WTC11 (cell line): ENCODE measurements at regions not wholly inside any gene's neighbourhood (a gene's known extent, or its start where the extent isn't known, plus 50 kb on each side); places are given as distances from the start of the nearest gene placed in this dataset.
A peak's percentile ranks its signal among the peaks of the same experiment; 100 is the strongest.

Source experiments
- ATAC-seq: fragments of 200-7000 bp; cut with Tn5 transposase; 2 replicates; pipeline ENCODE4 v1.10.0; 2021; ENCODE audit warnings: mild to moderate bottlenecking, moderate library complexity
- CTCF ChIA-PET: fragments of 300-600 bp; sonication (Branson Sonifier 250); formaldehyde crosslinking; loops from one replicate; lab custom pipeline; 2021; ENCODE audit warnings: antibody characterized with exemption; lab: Charles Lee
- POLR2A ChIA-PET: fragments of 350-600 bp; sonication (Branson Sonifier 250); formaldehyde crosslinking; loops from one replicate; lab custom pipeline; 2021; ENCODE audit warnings: antibody characterized with exemption; lab: Charles Lee
- DNase-seq: peaks from one replicate; pipeline ENCODE4 v3.0.0; 2021; ENCODE audit warnings: low spot score
- H3K27ac Mint-ChIP-seq: 2 replicates; pipeline ENCODE4 v1.8.0; 2021; ENCODE audit warnings: mixed read lengths
- H3K27me3 Mint-ChIP-seq: 2 replicates; pipeline ENCODE4 v1.8.0; 2021; ENCODE audit warnings: low read depth, mild to moderate bottlenecking, moderate library complexity, mixed read lengths
- H3K36me3 Mint-ChIP-seq: 2 replicates; pipeline ENCODE4 v1.8.0; 2021; ENCODE audit warnings: mixed read lengths
- H3K4me1 Mint-ChIP-seq: 2 replicates; pipeline ENCODE4 v1.8.0; 2022; ENCODE audit warnings: mixed read lengths
- H3K4me3 Mint-ChIP-seq: 2 replicates; pipeline ENCODE4 v1.8.0; 2021; ENCODE audit warnings: mild to moderate bottlenecking, moderate library complexity, mixed read lengths
- H3K9me3 Mint-ChIP-seq: 2 replicates; pipeline ENCODE4 v1.8.0; 2021; ENCODE audit warnings: mixed read lengths
- ARID4B ChIP-seq: sonication (generic); formaldehyde crosslinking; IDR thresholded peaks from 2 replicates; pipeline ENCODE4 v1.8.0; 2023; ENCODE audit warnings: missing genetic modification reagents, mild to moderate bottlenecking, borderline replicate concordance
- CREB1 ChIP-seq: sonication (generic); formaldehyde crosslinking; IDR thresholded peaks from 2 replicates; pipeline ENCODE4 v1.8.0; 2023; ENCODE audit warnings: mild to moderate bottlenecking, missing genetic modification reagents
- ELF4 ChIP-seq: sonication (generic); formaldehyde crosslinking; IDR thresholded peaks from 2 replicates; pipeline ENCODE4 v1.8.1; 2022; ENCODE audit warnings: low read depth, mild to moderate bottlenecking, moderate library complexity, missing genetic modification reagents
- EMX1 ChIP-seq: fragments of 250-450 bp; sonication (Bioruptor Pico); IDR thresholded peaks from 2 replicates; pipeline ENCODE4 v1.8.0; 2021; ENCODE audit warnings: mild to moderate bottlenecking
- FOXJ3 ChIP-seq: sonication (generic); formaldehyde crosslinking; IDR thresholded peaks from 2 replicates; pipeline ENCODE4 v1.9.0; 2021; ENCODE audit warnings: missing genetic modification reagents, mild to moderate bottlenecking, borderline replicate concordance
- GRHL2 ChIP-seq: fragments of 250-450 bp; sonication (Bioruptor Pico); IDR thresholded peaks from 2 replicates; pipeline ENCODE4 v1.8.0; 2022; ENCODE audit warnings: mild to moderate bottlenecking, moderate library complexity; ENCODE audit not compliant: insufficient replicate concordance, severe bottlenecking
- HMGA2 ChIP-seq: fragments of 250-450 bp; sonication (Bioruptor Pico); IDR thresholded peaks from 2 replicates; pipeline ENCODE4 v1.4.0; 2021; ENCODE audit warnings: mild to moderate bottlenecking, moderate library complexity
- IRF2 ChIP-seq: sonication (generic); formaldehyde crosslinking; IDR thresholded peaks from 2 replicates; pipeline ENCODE4 v1.8.0; 2022; ENCODE audit warnings: low read depth, missing genetic modification reagents, borderline replicate concordance
- JAZF1 ChIP-seq: fragments of 250-450 bp; sonication (Bioruptor Pico); IDR thresholded peaks from 2 replicates; pipeline ENCODE4 v1.9.0; 2021; ENCODE audit warnings: moderate library complexity, mild to moderate bottlenecking, inconsistent platforms
- NR2C2 ChIP-seq: sonication (generic); formaldehyde crosslinking; IDR thresholded peaks from 2 replicates; pipeline ENCODE4 v1.8.0; 2022; ENCODE audit warnings: mild to moderate bottlenecking, missing genetic modification reagents
- TP53 ChIP-seq: sonication (generic); formaldehyde crosslinking; IDR thresholded peaks from 2 replicates; pipeline ENCODE4 v1.8.1; 2023; ENCODE audit warnings: mild to moderate bottlenecking, missing genetic modification reagents
- ZNF396 ChIP-seq: fragments of 250-450 bp; sonication (Bioruptor Pico); IDR thresholded peaks from 2 replicates; pipeline ENCODE4 v1.8.0; 2021; ENCODE audit warnings: mild to moderate bottlenecking, moderate library complexity, borderline replicate concordance
- ZNF671 ChIP-seq: fragments of 250-450 bp; sonication (Bioruptor Pico); IDR thresholded peaks from 2 replicates; pipeline ENCODE4 v1.8.0; 2021; ENCODE audit warnings: mild to moderate bottlenecking
- ZSCAN18 ChIP-seq: fragments of 250-450 bp; sonication (Bioruptor Pico); IDR thresholded peaks from 2 replicates; pipeline ENCODE4 v2.1.2; 2022; ENCODE audit warnings: mild to moderate bottlenecking, moderate library complexity
- TF ChIP-seq, protein P1 (sequence below): fragments of 200-600 bp; IDR thresholded peaks from 2 replicates; pipeline ENCODE4 v1.8.0; 2022; ENCODE audit warnings: antibody characterized with exemption
- TF ChIP-seq, protein P2 (sequence below): fragments of 250-450 bp; sonication (Bioruptor Pico); IDR thresholded peaks from 2 replicates; pipeline ENCODE4 v1.9.0; 2021; ENCODE audit warnings: mild to moderate bottlenecking
- TF ChIP-seq, protein P3 (sequence below): sonication (generic); formaldehyde crosslinking; conservative IDR thresholded peaks from 2 replicates; pipeline ENCODE4 v1.8.1; 2022; ENCODE audit warnings: mild to moderate bottlenecking, missing genetic modification reagents
- TF ChIP-seq, protein P4 (sequence below): sonication (generic); formaldehyde crosslinking; IDR thresholded peaks from 2 replicates; pipeline ENCODE4 v1.8.0; 2022; ENCODE audit warnings: mild to moderate bottlenecking, missing genetic modification reagents
- TF ChIP-seq, protein P5 (sequence below): sonication (generic); formaldehyde crosslinking; IDR thresholded peaks from 2 replicates; pipeline ENCODE4 v1.8.0; 2023; ENCODE audit warnings: missing genetic modification reagents
- TF ChIP-seq, protein P6 (sequence below): sonication (generic); formaldehyde crosslinking; IDR thresholded peaks from 2 replicates; pipeline ENCODE4 v1.8.1; 2022; ENCODE audit warnings: mild to moderate bottlenecking, moderate library complexity, missing genetic modification reagents

GRCh38 chr20:10131732-10132345, 86.8 kb upstream of the SNAP25 start (continued):
- TF ChIP-seq ZSCAN18 (CRISPR knock-in tag) (no peak), NR2C2 (CRISPR knock-in tag) (no peak), ZNF671 (no peak), HMGA2 (CRISPR knock-in tag) (no peak), CREB1 (CRISPR knock-in tag) (no peak), TP53 (no peak), GRHL2 (no peak), ARID4B (CRISPR knock-in tag) (no peak)
- TF ChIP-seq, protein P1, sequence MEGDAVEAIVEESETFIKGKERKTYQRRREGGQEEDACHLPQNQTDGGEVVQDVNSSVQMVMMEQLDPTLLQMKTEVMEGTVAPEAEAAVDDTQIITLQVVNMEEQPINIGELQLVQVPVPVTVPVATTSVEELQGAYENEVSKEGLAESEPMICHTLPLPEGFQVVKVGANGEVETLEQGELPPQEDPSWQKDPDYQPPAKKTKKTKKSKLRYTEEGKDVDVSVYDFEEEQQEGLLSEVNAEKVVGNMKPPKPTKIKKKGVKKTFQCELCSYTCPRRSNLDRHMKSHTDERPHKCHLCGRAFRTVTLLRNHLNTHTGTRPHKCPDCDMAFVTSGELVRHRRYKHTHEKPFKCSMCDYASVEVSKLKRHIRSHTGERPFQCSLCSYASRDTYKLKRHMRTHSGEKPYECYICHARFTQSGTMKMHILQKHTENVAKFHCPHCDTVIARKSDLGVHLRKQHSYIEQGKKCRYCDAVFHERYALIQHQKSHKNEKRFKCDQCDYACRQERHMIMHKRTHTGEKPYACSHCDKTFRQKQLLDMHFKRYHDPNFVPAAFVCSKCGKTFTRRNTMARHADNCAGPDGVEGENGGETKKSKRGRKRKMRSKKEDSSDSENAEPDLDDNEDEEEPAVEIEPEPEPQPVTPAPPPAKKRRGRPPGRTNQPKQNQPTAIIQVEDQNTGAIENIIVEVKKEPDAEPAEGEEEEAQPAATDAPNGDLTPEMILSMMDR = no peak
- TF ChIP-seq, protein P2, sequence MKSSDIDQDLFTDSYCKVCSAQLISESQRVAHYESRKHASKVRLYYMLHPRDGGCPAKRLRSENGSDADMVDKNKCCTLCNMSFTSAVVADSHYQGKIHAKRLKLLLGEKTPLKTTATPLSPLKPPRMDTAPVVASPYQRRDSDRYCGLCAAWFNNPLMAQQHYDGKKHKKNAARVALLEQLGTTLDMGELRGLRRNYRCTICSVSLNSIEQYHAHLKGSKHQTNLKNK (CRISPR knock-in tag) = no peak

- no peaks in the 10 kb centered on the region for H3K9me3 Mint-ChIP-seq
- TF ChIP-seq, protein P3, sequence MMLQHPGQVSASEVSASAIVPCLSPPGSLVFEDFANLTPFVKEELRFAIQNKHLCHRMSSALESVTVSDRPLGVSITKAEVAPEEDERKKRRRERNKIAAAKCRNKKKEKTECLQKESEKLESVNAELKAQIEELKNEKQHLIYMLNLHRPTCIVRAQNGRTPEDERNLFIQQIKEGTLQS (CRISPR knock-in tag) = no peak
- no peak for TF ChIP-seq ZNF396 (CRISPR knock-in tag)
- no peak for TF ChIP-seq IRF2 (CRISPR knock-in tag)
- no peak for TF ChIP-seq EMX1 (CRISPR knock-in tag)
- TF ChIP-seq, protein P4, sequence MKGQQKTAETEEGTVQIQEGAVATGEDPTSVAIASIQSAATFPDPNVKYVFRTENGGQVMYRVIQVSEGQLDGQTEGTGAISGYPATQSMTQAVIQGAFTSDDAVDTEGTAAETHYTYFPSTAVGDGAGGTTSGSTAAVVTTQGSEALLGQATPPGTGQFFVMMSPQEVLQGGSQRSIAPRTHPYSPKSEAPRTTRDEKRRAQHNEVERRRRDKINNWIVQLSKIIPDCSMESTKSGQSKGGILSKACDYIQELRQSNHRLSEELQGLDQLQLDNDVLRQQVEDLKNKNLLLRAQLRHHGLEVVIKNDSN (CRISPR knock-in tag) = no peak
- TF ChIP-seq JAZF1 (CRISPR knock-in tag) = no peak
- no peak for TF ChIP-seq FOXJ3
- no peak for TF ChIP-seq GRHL2
- TF ChIP-seq, protein P5, sequence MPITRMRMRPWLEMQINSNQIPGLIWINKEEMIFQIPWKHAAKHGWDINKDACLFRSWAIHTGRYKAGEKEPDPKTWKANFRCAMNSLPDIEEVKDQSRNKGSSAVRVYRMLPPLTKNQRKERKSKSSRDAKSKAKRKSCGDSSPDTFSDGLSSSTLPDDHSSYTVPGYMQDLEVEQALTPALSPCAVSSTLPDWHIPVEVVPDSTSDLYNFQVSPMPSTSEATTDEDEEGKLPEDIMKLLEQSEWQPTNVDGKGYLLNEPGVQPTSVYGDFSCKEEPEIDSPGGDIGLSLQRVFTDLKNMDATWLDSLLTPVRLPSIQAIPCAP = no peak
- no peak for TF ChIP-seq ELF4
- TF ChIP-seq TP53 = no peak
- TF ChIP-seq, protein P2 (CRISPR knock-in tag) = no peak
- TF ChIP-seq, protein P6, sequence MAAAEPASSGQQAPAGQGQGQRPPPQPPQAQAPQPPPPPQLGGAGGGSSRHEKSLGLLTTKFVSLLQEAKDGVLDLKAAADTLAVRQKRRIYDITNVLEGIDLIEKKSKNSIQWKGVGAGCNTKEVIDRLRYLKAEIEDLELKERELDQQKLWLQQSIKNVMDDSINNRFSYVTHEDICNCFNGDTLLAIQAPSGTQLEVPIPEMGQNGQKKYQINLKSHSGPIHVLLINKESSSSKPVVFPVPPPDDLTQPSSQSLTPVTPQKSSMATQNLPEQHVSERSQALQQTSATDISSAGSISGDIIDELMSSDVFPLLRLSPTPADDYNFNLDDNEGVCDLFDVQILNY (CRISPR knock-in tag) = no peak
- H3K4me1 Mint-ChIP-seq = peaks cover 35% of the 10 kb centered on the region
- ATAC-seq (peak; percentile 12; the same call in 1 of the 2 replicates), DNase-seq (no peak)
- no peak overlapping the region for H3K27ac Mint-ChIP-seq
- POLR2A ChIA-PET = no interaction called here
- CTCF ChIA-PET = interaction anchor here (0.9 to 1.1 kb wide), 4 partner anchors 40 to 85 kb away, joined by 3 to 4 read pairs (median 4); no protein-coding TSS in a partner anchor
- H3K27me3 Mint-ChIP-seq = no peaks in the 10 kb centered on the region
- no peak overlapping the region for H3K4me3 Mint-ChIP-seq
- no peaks in the 10 kb centered on the region for H3K36me3 Mint-ChIP-seq
Measured at GRCh38 chr20:10132387-10132786, 86.2 kb upstream of the SNAP25 start.
